H1 (cell line): ENCODE measurements at regions not wholly inside any gene's neighbourhood (a gene's known extent, or its start where the extent isn't known, plus 50 kb on each side); places are given as distances from the start of the nearest gene placed in this dataset.

Source experiments
- CTCF ChIA-PET: fragments of 300-600 bp; sonication (Branson Sonifier 250); formaldehyde crosslinking; loops from one replicate; lab custom pipeline; 2021; ENCODE audit not compliant: partially characterized antibody; lab: Charles Lee
- POLR2A ChIA-PET: fragments of 300-600 bp; sonication (Branson Sonifier 250); formaldehyde crosslinking; loops from one replicate; lab custom pipeline; 2021; ENCODE audit warnings: inconsistent platforms; ENCODE audit not compliant: partially characterized antibody; lab: Charles Lee
- DNase-seq, 2 experiments: peaks; one replicate each; pipeline versions ENCODE4 v3.0.0 to v3.0.0-alpha.2; 2010 to 2022; ENCODE audit warnings: low spot score in 2 of 2, low read depth in 1 of 2, mixed read lengths in 1 of 2
- FAIRE-seq: peaks from 2 replicates; lab custom pipeline; 2011; peaks lifted over from hg19 to GRCh38; lab: Jason Lieb, UNC
- H2AFZ ChIP-seq: 2 replicates; pipeline ENCODE4 v1.8.1; 2012; ENCODE audit warnings: low read length, inconsistent platforms
- H2AK5ac ChIP-seq: 2 replicates; pipeline ENCODE4 v1.6.1; 2013; ENCODE audit warnings: low read depth, low read length
- H2BK120ac ChIP-seq: replicated peaks from 2 replicates; pipeline ENCODE3; 2013; ENCODE audit warnings: low read depth, low read length, inconsistent platforms
- H2BK12ac ChIP-seq: 2 replicates; pipeline ENCODE4 v1.6.1; 2013; ENCODE audit warnings: low read depth, low read length
- H2BK15ac ChIP-seq: 2 replicates; pipeline ENCODE4 v1.6.1; 2013; ENCODE audit warnings: low read length
- H2BK20ac ChIP-seq: 2 replicates; pipeline ENCODE4 v1.6.1; 2013; ENCODE audit warnings: low read length
- H2BK5ac ChIP-seq: 2 replicates; pipeline ENCODE4 v1.6.1; 2013; ENCODE audit warnings: low read depth, low read length
- H3K14ac ChIP-seq: 2 replicates; pipeline ENCODE4 v1.6.1; 2013; ENCODE audit warnings: inconsistent platforms; ENCODE audit not compliant: insufficient read length
- H3K18ac ChIP-seq: 2 replicates; pipeline ENCODE4 v1.6.1; 2013; ENCODE audit warnings: low read length; ENCODE audit errors: extremely low read depth
- H3K23ac ChIP-seq: 2 replicates; pipeline ENCODE4 v1.6.1; 2013; ENCODE audit warnings: inconsistent platforms; ENCODE audit not compliant: insufficient read length
- H3K23me2 ChIP-seq: 2 replicates; pipeline ENCODE4 v1.6.1; 2013; ENCODE audit warnings: low read depth, low read length
- H3K27ac ChIP-seq: 2 replicates; pipeline ENCODE4 v1.6.1; 2011; ENCODE audit warnings: low read depth, low read length, inconsistent platforms
- H3K27me3 ChIP-seq, 4 experiments: replicated peaks in 1 of 4; 1 replicate in 1 of 4; 2 replicates in 3 of 4; pipeline versions ENCODE4 v1.6.1 to v1.8.1; 2011 to 2013; ENCODE audit warnings: low read length in 3 of 4, mild to moderate bottlenecking in 3 of 4, inconsistent platforms in 2 of 4, mixed read lengths in 2 of 4, moderate library complexity in 1 of 4; ENCODE audit not compliant: control insufficient read depth in 3 of 4, insufficient read depth in 3 of 4; ENCODE audit errors: extremely low read depth in 1 of 4
- H3K36me3 ChIP-seq, 4 experiments: 2 replicates each; pipeline versions ENCODE4 v1.6.1 to v1.8.1; 2011 to 2013; ENCODE audit warnings: mild to moderate bottlenecking in 4 of 4, low read length in 3 of 4, moderate library complexity in 2 of 4, control low read depth in 1 of 4, inconsistent platforms in 1 of 4; ENCODE audit not compliant: insufficient read depth in 4 of 4, control insufficient read depth in 2 of 4
- H3K4ac ChIP-seq: replicated peaks from 2 replicates; pipeline ENCODE3; 2013; ENCODE audit warnings: low read length, low read depth, mixed read lengths, inconsistent platforms; ENCODE audit not compliant: insufficient read length
- H3K4me1 ChIP-seq, 4 experiments: replicated peaks in 1 of 4; 1 replicate in 1 of 4; 2 replicates in 3 of 4; pipeline versions ENCODE4 v1.6.1 to v1.8.1; 2011 to 2013; ENCODE audit warnings: low read length in 3 of 4, inconsistent platforms in 2 of 4, mixed read lengths in 1 of 4; ENCODE audit not compliant: insufficient read depth in 4 of 4, control insufficient read depth in 3 of 4
- H3K4me2 ChIP-seq, 2 experiments: 2 replicates each; pipeline versions ENCODE4 v1.6.1 to v1.8.1; 2011 to 2013; ENCODE audit warnings: low read depth in 2 of 2, low read length in 2 of 2, control low read depth in 1 of 2, inconsistent platforms in 1 of 2, mild to moderate bottlenecking in 1 of 2; ENCODE audit not compliant: insufficient read depth in 1 of 2
- H3K4me3 ChIP-seq, 4 experiments: fragments of 200-600, 300-600 bp in 1 of 4; sonication (generic), shearing (Covaris generic), sonication (Bioruptor Twin) in 1 of 4; 2 replicates each; pipeline versions ENCODE4 v1.5.1 to v1.8.1; 2011 to 2016; ENCODE audit warnings: low read length in 4 of 4, low read depth in 3 of 4, control low read depth in 2 of 4, inconsistent platforms in 2 of 4, mild to moderate bottlenecking in 2 of 4, mixed read lengths in 1 of 4, moderate library complexity in 1 of 4; ENCODE audit not compliant: insufficient read depth in 2 of 4; ENCODE audit errors: extremely low read depth in 1 of 4
- H3K56ac ChIP-seq: replicated peaks from 2 replicates; pipeline ENCODE3; 2013; ENCODE audit warnings: low read depth, mild to moderate bottlenecking, mixed read lengths, low read length, inconsistent platforms; ENCODE audit not compliant: insufficient read length
- H3K79me1 ChIP-seq: 2 replicates; pipeline ENCODE4 v1.6.1; 2013; ENCODE audit warnings: low read depth, low read length, control low read depth
- H3K79me2 ChIP-seq, 2 experiments: 2 replicates each; pipeline versions ENCODE4 v1.6.1 to v1.8.1; 2012 to 2013; ENCODE audit warnings: low read length in 2 of 2, mild to moderate bottlenecking in 2 of 2, inconsistent platforms in 1 of 2; ENCODE audit not compliant: insufficient read depth in 2 of 2, control insufficient read depth in 1 of 2
- H3K9ac ChIP-seq, 4 experiments: replicated peaks in 1 of 4; 1 replicate in 1 of 4; 2 replicates in 3 of 4; pipeline versions ENCODE4 v1.6.1 to v1.8.1; 2011 to 2013; ENCODE audit warnings: low read depth in 3 of 4, low read length in 3 of 4, control low read depth in 2 of 4, mild to moderate bottlenecking in 2 of 4, moderate library complexity in 2 of 4, inconsistent platforms in 1 of 4; ENCODE audit errors: extremely low read depth in 1 of 4
- H3K9me3 ChIP-seq, 2 experiments: 2 replicates each; pipeline versions ENCODE4 v1.6.1 to v1.8.1; 2012 to 2013; ENCODE audit warnings: mild to moderate bottlenecking in 2 of 2, moderate library complexity in 2 of 2, control low read depth in 1 of 2, inconsistent platforms in 1 of 2, low read depth in 1 of 2, low read length in 1 of 2, mixed read lengths in 1 of 2; ENCODE audit not compliant: insufficient read depth in 2 of 2
- H4K20me1 ChIP-seq, 2 experiments: replicated peaks in 1 of 2; 2 replicates each; pipeline versions ENCODE3 to v1.8.1; 2011 to 2013; ENCODE audit warnings: inconsistent platforms in 2 of 2, low read length in 2 of 2, mild to moderate bottlenecking in 1 of 2; ENCODE audit not compliant: insufficient read depth in 2 of 2, control insufficient read depth in 1 of 2
- H4K5ac ChIP-seq: 2 replicates; pipeline ENCODE4 v1.6.1; 2013; ENCODE audit warnings: low read length, low read depth, mixed read lengths, inconsistent platforms; ENCODE audit not compliant: insufficient read length
- H4K8ac ChIP-seq: 2 replicates; pipeline ENCODE4 v1.8.0; 2013; ENCODE audit warnings: mild to moderate bottlenecking, moderate library complexity, low read length, inconsistent platforms; ENCODE audit not compliant: insufficient read depth; ENCODE audit errors: extremely low read depth
- H4K91ac ChIP-seq: replicated peaks from 2 replicates; pipeline ENCODE3; 2013; ENCODE audit warnings: low read length, mixed read lengths, inconsistent platforms; ENCODE audit not compliant: insufficient read length
- CHD2 ChIP-seq: IDR thresholded peaks from 2 replicates; pipeline ENCODE4 v1.6.1; 2012; ENCODE audit warnings: low read length, improper control_type of control experiment
- GABPA ChIP-seq: IDR thresholded peaks from 2 replicates; pipeline ENCODE4 v1.6.1; 2011; ENCODE audit warnings: mild to moderate bottlenecking, low read length, moderate library complexity, borderline replicate concordance; ENCODE audit not compliant: insufficient read depth
- JUN ChIP-seq: IDR thresholded peaks from 2 replicates; pipeline ENCODE4 v1.6.1; 2011; ENCODE audit warnings: low read depth, mild to moderate bottlenecking, improper control_type of control experiment, low read length
- KDM5A ChIP-seq: fragments of 200-600 bp; IDR thresholded peaks from 2 replicates; pipeline ENCODE4 v1.7.1; 2012; ENCODE audit warnings: mild to moderate bottlenecking, low read length, inconsistent platforms, mixed read lengths
- SP4 ChIP-seq: IDR thresholded peaks from 2 replicates; pipeline ENCODE4 v1.6.1; 2012; ENCODE audit warnings: low read length, inconsistent platforms
- SUZ12 ChIP-seq: fragments of 200-600 bp; sonication (generic); IDR thresholded peaks from 2 replicates; pipeline ENCODE4 v1.6.1; 2012; ENCODE audit warnings: mild to moderate bottlenecking, inconsistent platforms, low read length, moderate library complexity, mixed read lengths
- TAF7 ChIP-seq: optimal IDR thresholded peaks from 2 replicates; pipeline ENCODE3; 2011; ENCODE audit warnings: low read depth, mild to moderate bottlenecking, inconsistent platforms, low read length, moderate library complexity, borderline replicate concordance
- WGBS, 2 experiments: shearing (Covaris generic) in 1 of 2; methylation state at CpG; one replicate each; pipeline versions ENCODE4 v1.1.6 to v1.1.7; 2013 to 2015; ENCODE audit warnings: low lambda C conversion rate in 2 of 2, mixed read lengths in 2 of 2, inconsistent platforms in 1 of 2, low coverage in 1 of 2, missing lambda C conversion rate in 1 of 2; ENCODE audit not compliant: insufficient replicate concordance in 2 of 2, insufficient coverage in 1 of 2, insufficient read length in 1 of 2; ENCODE audit errors: extremely low coverage in 1 of 2, missing lambda C conversion rate in 1 of 2; 5-methylcytosine and 5-hydroxymethylcytosine counted together
- TF ChIP-seq, protein P1 (sequence below): IDR thresholded peaks from 2 replicates; pipeline ENCODE4 v1.6.1; 2011; ENCODE audit warnings: low read depth, mild to moderate bottlenecking, low read length; ENCODE audit not compliant: insufficient read depth

DNA sequence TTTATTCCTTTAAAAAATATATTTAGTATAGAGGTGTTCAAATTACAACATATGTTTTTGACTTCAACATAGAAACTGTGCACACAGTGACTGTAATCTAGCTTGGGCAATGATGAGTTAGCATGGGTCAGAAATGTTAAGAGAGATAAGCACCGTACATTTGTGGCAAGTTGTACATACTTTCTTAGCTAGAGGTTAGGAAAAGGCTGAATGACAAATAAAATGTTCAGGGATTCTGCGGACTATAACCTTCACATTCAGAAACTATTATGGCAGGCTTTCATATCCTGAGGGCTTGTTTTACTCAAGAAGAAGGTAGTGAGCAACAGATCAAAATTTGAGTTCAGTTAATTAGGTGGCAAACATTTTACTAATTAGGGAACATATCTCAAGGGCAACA lies 379.7 kb upstream of the EPHA6 start:
- Histone ChIP-seq H3K4ac (no peak overlapping the region), H2BK12ac (no peak overlapping the region), H4K91ac (no peak overlapping the region), H3K4me2 (no peak overlapping the region), H3K23ac (no peak overlapping the region), H2BK15ac (no peak overlapping the region), H3K56ac (no peak overlapping the region), H3K14ac (no peak overlapping the region), H3K4me1 (no peaks in the 10 kb centered on the region), H3K36me3 (no peaks in the 10 kb centered on the region), H3K9me3 (no peaks in the 10 kb centered on the region), H4K8ac (no peak overlapping the region), H3K9ac (no peak overlapping the region), H4K20me1 (no peaks in the 10 kb centered on the region), H4K5ac (no peak overlapping the region), H2BK120ac (no peak overlapping the region), H2BK20ac (no peak overlapping the region), H3K4me3 (no peak overlapping the region), H2AK5ac (no peak overlapping the region), H3K27me3 (no peaks in the 10 kb centered on the region), H3K18ac (no peak overlapping the region), H2AFZ (no peak overlapping the region), H3K79me2 (no peaks in the 10 kb centered on the region), H2BK5ac (no peak overlapping the region), H3K79me1 (no peaks in the 10 kb centered on the region), H3K23me2 (no peaks in the 10 kb centered on the region), H3K27ac (no peak overlapping the region)
- CTCF ChIA-PET = no interaction called here
- DNase-seq (no peak), FAIRE-seq (no peak)
- 84% methylated on average over 2 of the region's 2 CpGs; no CpG with 5 or more reads in 1 of the 2 experiments for WGBS, 2 experiments
- POLR2A ChIA-PET = no interaction called here
- TF ChIP-seq TAF7 (no peak), SUZ12 (no peak), GABPA (no peak), CHD2 (no peak), SP4 (no peak), JUN (no peak), KDM5A (no peak)
- TF ChIP-seq, protein P1, sequence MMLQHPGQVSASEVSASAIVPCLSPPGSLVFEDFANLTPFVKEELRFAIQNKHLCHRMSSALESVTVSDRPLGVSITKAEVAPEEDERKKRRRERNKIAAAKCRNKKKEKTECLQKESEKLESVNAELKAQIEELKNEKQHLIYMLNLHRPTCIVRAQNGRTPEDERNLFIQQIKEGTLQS = no peak
